Spleen (tissue), 7 donors: ENCODE measurements at regions not wholly inside any gene's neighbourhood (a gene's known extent, or its start where the extent isn't known, plus 50 kb on each side); places are given as distances from the start of the nearest gene placed in this dataset.

ENCODE experiments used
- CTCF ChIP-seq, 11 experiments: fragments of 200-600 bp in 7 of 11; fragments of 450-650 bp in 4 of 11; sonication (generic) in 4 of 11; IDR thresholded peaks in 8 of 11; conservative IDR thresholded peaks in 3 of 11; 1 replicate in 7 of 11; 2 replicates in 4 of 11; pipeline versions ENCODE4 v1.4.0 to v1.8.0; 2016 to 2021; ENCODE audit warnings: antibody characterized with exemption in 11 of 11, inconsistent platforms in 4 of 11, mild to moderate bottlenecking in 1 of 11
- POLR2A ChIP-seq, 3 donors: fragments of 450-650 bp; IDR thresholded peaks; one replicate each; pipeline ENCODE4 v1.5.1; 2017; ENCODE audit warnings: antibody characterized with exemption in 3 of 3, mild to moderate bottlenecking in 1 of 3
- POLR2AphosphoS5 ChIP-seq, 3 donors: sonication (generic); formaldehyde crosslinking; IDR thresholded peaks; one replicate each; pipeline ENCODE4 v1.5.1; 2017; ENCODE audit warnings: antibody characterized with exemption in 3 of 3
- donor health status: DM: no; HTN: no; CAD: no; lungs with moderate emphysema.
- donor health status: DM: no; HTN: no; CAD: no.
- donor health status: DM: no; HTN: no; CAD: no.

GRCh38 chr4:26263165-26263564, 57.6 kb upstream of the RBPJ start:
- no peak for TF ChIP-seq POLR2AphosphoS5 (IDR thresholded peaks at IDR 0.05)
- no peak for TF ChIP-seq POLR2A (IDR thresholded peaks at IDR 0.05)
- TF ChIP-seq CTCF (IDR thresholded peaks at IDR 0.05 in 8 of 11, conservative IDR thresholded peaks at IDR 0.05 in 3 of 11): no peak
